AG04449 (cell line): ENCODE measurements at regions not wholly inside any gene's neighbourhood (a gene's known extent, or its start where the extent isn't known, plus 50 kb on each side); places are given as distances from the start of the nearest gene placed in this dataset.

Experiments used
- CTCF ChIA-PET: fragments of 350-600 bp; formaldehyde crosslinking; extraction: SDS; loops from one replicate; lab custom pipeline; 2021; ENCODE audit warnings: antibody characterized with exemption; lab: Yijun Ruan, JAX
- POLR2A ChIA-PET: fragments of 400-600, 350-600 bp; formaldehyde crosslinking; extraction: SDS; loops from one replicate; lab custom pipeline; 2020; ENCODE audit warnings: antibody characterized with exemption, inconsistent platforms; lab: Yijun Ruan, JAX
- DNase-seq: peaks from one replicate; pipeline ENCODE4 v3.0.0-alpha.2; 2010; ENCODE audit warnings: low read depth, low spot score
- H3K4me3 ChIP-seq: 2 replicates; pipeline ENCODE4 v1.5.1; 2011; ENCODE audit warnings: low read depth, mild to moderate bottlenecking, control low read depth, low read length
- CTCF ChIP-seq: IDR thresholded peaks from one replicate; pipeline ENCODE4 v1.5.1; 2011; ENCODE audit warnings: mild to moderate bottlenecking, moderate library complexity, low read length, control low read depth, inconsistent platforms; ENCODE audit not compliant: insufficient read depth; ENCODE audit errors: missing control alignments

DNA sequence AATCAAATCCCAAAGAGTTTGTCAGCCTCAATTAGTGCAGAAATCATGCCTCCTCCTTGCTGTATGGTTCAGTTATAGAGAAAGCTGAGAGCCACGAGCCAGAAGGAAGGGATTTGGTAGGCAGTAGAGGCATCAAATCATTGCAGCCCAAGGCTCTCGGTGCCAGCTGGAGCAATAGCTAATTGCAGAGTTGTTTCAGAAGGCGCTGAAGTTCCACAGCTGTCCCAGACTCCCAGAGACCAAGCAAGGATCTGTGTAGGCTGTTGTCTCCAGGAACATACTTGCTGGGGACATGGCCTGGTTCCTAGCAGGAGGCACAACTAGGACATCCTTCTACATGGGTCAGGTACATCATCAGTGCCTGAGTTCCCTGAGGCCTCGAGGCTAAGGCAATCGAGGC lies 80.4 kb upstream of the WSCD2 start:
- no peak for TF ChIP-seq CTCF
- ChIA-PET POLR2A (no interaction called here), CTCF (no interaction called here)
- no peak for DNase-seq
- H3K4me3 ChIP-seq: no peak overlapping the region

GRCh38 chr12:108050696-108051095 lies 78.4 kb upstream of the WSCD2 start:
- H3K4me3 ChIP-seq: no peak overlapping the region
- ChIA-PET CTCF (no interaction called here), POLR2A (no interaction called here)
- no peak for DNase-seq
- no peak for TF ChIP-seq CTCF

- DNase-seq: no peak
- ChIA-PET CTCF (no interaction called here), POLR2A (no interaction called here)
- TF ChIP-seq CTCF: no peak
- no peak overlapping the region for H3K4me3 ChIP-seq
Observed at GRCh38 chr12:108052260-108052659, 76.8 kb upstream of the WSCD2 start.

DNA sequence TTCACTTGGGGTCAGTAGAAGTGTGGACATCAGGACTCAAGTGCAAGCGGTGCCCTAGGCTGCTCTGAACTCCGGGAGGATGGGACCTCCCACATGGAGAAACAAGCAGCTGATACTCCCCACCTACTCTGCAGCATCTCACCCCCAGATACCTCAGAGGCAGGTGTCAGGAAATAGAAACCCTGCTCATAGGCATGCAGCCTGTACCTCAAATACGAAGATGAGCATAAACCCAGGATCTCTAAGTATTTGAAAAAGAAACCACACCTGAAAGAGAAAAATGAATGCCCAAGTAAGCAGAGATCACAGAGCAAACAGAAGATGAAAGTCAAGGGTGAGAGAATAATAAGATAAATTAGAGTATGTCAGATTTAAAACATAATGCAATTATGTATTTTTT lies 75.6 kb upstream of the WSCD2 start:
- no peak for TF ChIP-seq CTCF
- H3K4me3 ChIP-seq: no peak overlapping the region
- DNase-seq: no peak
- ChIA-PET POLR2A (no interaction called here), CTCF (no interaction called here)

GRCh38 chr12:108054496-108054895 lies 74.6 kb upstream of the WSCD2 start:
- CTCF ChIA-PET: no interaction called here
- H3K4me3 ChIP-seq: no peak overlapping the region
- no peak for TF ChIP-seq CTCF
- POLR2A ChIA-PET: no interaction called here
- no peak for DNase-seq

DNA sequence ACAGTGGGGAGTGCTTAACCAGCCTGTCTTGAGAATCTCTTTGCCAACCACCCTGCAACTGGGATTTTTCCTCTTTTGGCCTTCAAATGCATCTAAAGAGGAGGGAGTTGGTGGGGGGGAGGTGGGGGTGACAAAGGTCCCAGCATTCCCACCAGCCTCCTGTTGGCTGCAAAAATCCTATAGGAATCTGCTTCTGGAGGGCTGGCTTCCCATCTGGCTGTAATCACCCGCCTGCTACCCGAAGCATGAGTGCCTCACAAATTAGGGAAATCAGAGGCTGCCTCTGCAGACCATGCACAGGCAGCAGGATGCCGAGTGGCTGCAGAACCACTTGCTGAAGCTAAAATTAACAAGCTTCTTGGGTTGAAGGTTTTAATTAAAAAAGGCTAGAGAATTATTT lies 73.9 kb upstream of the WSCD2 start:
- no peak for DNase-seq
- no peak overlapping the region for H3K4me3 ChIP-seq
- ChIA-PET POLR2A (no interaction called here), CTCF (no interaction called here)
- TF ChIP-seq CTCF: no peak

DNA sequence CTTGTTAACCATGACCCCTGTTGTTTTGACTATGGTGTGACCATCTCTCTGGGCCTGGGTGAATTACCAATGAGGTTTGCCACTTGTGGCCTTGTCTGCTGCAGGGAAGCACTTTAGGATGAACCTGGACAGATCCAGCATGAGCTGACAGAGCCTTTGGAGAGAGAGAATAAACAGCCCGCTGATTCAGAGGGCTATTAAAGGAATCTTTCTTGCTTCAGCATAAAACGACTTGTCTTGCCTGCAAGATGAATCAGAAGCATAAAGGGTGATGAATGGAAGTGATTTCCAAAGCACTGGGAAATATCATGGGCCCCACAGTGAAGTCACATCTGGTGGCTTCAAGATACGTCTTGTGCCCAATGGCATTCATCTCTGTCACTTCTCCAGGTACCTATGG lies 69.0 kb upstream of the WSCD2 start:
- DNase-seq: no peak
- H3K4me3 ChIP-seq: no peak overlapping the region
- ChIA-PET POLR2A (no interaction called here), CTCF (no interaction called here)
- TF ChIP-seq CTCF: no peak
